Bronchial epithelial cell (primary cell): ENCODE measurements at regions not wholly inside any gene's neighbourhood (a gene's known extent, or its start where the extent isn't known, plus 50 kb on each side); places are given as distances from the start of the nearest gene placed in this dataset.

ENCODE experiments used
- DNase-seq: peaks from one replicate; pipeline ENCODE4 v3.0.0-alpha.2; 2010; ENCODE audit warnings: low read depth
- FAIRE-seq: peaks from 2 replicates; lab custom pipeline; 2011; peaks lifted over from hg19 to GRCh38; lab: Jason Lieb, UNC
- H3K27me3 ChIP-seq: 2 replicates; pipeline ENCODE4 v1.5.1; 2011; ENCODE audit warnings: low read length; ENCODE audit not compliant: control insufficient read depth, insufficient read depth
- H3K36me3 ChIP-seq: 2 replicates; pipeline ENCODE4 v1.5.1; 2011; ENCODE audit warnings: low read length; ENCODE audit not compliant: control insufficient read depth, insufficient read depth
- H3K4me3 ChIP-seq: 2 replicates; pipeline ENCODE4 v1.5.1; 2011; ENCODE audit warnings: mild to moderate bottlenecking, low read depth, low read length, control low read depth
- CTCF ChIP-seq: IDR thresholded peaks from 2 replicates; pipeline ENCODE4 v1.5.1; 2011; ENCODE audit warnings: mild to moderate bottlenecking, moderate library complexity, low read length, control low read depth, inconsistent platforms; ENCODE audit not compliant: insufficient read depth, severe bottlenecking

GRCh38 chr6:9101920-9102319 lies 666.6 kb upstream of the SLC35B3 start:
- Histone ChIP-seq H3K27me3 (no peaks in the 10 kb centered on the region), H3K36me3 (no peaks in the 10 kb centered on the region), H3K4me3 (no peak overlapping the region)
- FAIRE-seq, result no peak
- no peak for DNase-seq
- no peak for TF ChIP-seq CTCF

- no peaks in the 10 kb centered on the region for H3K36me3 ChIP-seq
- H3K27me3 ChIP-seq, result no peaks in the 10 kb centered on the region
Observed at GRCh38 chr6:9100869-9101580, 665.7 kb upstream of the SLC35B3 start.

GRCh38 chr6:9095729-9096128 lies 660.4 kb upstream of the SLC35B3 start:
- H3K36me3 ChIP-seq, result no peaks in the 10 kb centered on the region
- FAIRE-seq (no peak), DNase-seq (no peak)
- H3K27me3 ChIP-seq, result no peaks in the 10 kb centered on the region
- H3K4me3 ChIP-seq, result no peak overlapping the region
- no peak for TF ChIP-seq CTCF

More at GRCh38 chr6:9100869-9101580, 665.7 kb upstream of the SLC35B3 start:
- H3K4me3 ChIP-seq, result no peak overlapping the region
- DNase-seq (no peak), FAIRE-seq (no peak)
- no peak for TF ChIP-seq CTCF

- no peak overlapping the region for H3K4me3 ChIP-seq
- no peaks in the 10 kb centered on the region for H3K27me3 ChIP-seq
- no peak for DNase-seq
- no peak for TF ChIP-seq CTCF
- no peak for FAIRE-seq
- no peaks in the 10 kb centered on the region for H3K36me3 ChIP-seq
Observed at GRCh38 chr6:9095137-9095536, 659.8 kb upstream of the SLC35B3 start.

- no peak for TF ChIP-seq CTCF
- DNase-seq, result no peak
- H3K27me3 ChIP-seq, result no peaks in the 10 kb centered on the region
- no peaks in the 10 kb centered on the region for H3K36me3 ChIP-seq
- no peak for FAIRE-seq
- no peak overlapping the region for H3K4me3 ChIP-seq
Observed at GRCh38 chr6:9089724-9090123, 654.4 kb upstream of the SLC35B3 start.

- FAIRE-seq, result peak; percentile 23
Observed at GRCh38 chr6:9087470-9087869, 652.1 kb upstream of the SLC35B3 start.

More at GRCh38 chr6:9087470-9087869, 652.1 kb upstream of the SLC35B3 start:
- no peak overlapping the region for H3K4me3 ChIP-seq
- no peak for DNase-seq
- no peaks in the 10 kb centered on the region for H3K36me3 ChIP-seq
- TF ChIP-seq CTCF, result no peak
- no peaks in the 10 kb centered on the region for H3K27me3 ChIP-seq
